Trophoblast cell (in vitro differentiated cells and primary cell): ENCODE measurements at regions not wholly inside any gene's neighbourhood (a gene's known extent, or its start where the extent isn't known, plus 50 kb on each side); places are given as distances from the start of the nearest gene placed in this dataset.

ENCODE experiments used
- DNase-seq, 2 donors: peaks; one replicate each; pipeline ENCODE4 v3.0.0-alpha.2; 2016
- H2AFZ ChIP-seq: 2 replicates; pipeline ENCODE4 v1.6.1; 2013; ENCODE audit warnings: low read length, moderate library complexity, mild to moderate bottlenecking; ENCODE audit not compliant: insufficient read depth, poor library complexity
- H2AK5ac ChIP-seq: 2 replicates; pipeline ENCODE4 v1.6.1; 2013; ENCODE audit warnings: mild to moderate bottlenecking, low read length
- H2BK120ac ChIP-seq: 2 replicates; pipeline ENCODE4 v1.6.1; 2013; ENCODE audit warnings: low read length, mild to moderate bottlenecking, moderate library complexity; ENCODE audit not compliant: insufficient read depth, poor library complexity
- H2BK12ac ChIP-seq: 2 replicates; pipeline ENCODE4 v1.6.1; 2013; ENCODE audit warnings: mild to moderate bottlenecking, low read length, moderate library complexity
- H2BK5ac ChIP-seq: 2 replicates; pipeline ENCODE4 v1.6.1; 2013; ENCODE audit warnings: low read length, low read depth, moderate library complexity, mild to moderate bottlenecking; ENCODE audit not compliant: poor library complexity
- H3K14ac ChIP-seq: 2 replicates; pipeline ENCODE4 v1.6.1; 2013; ENCODE audit warnings: mild to moderate bottlenecking, low read length
- H3K18ac ChIP-seq: 2 replicates; pipeline ENCODE4 v1.6.1; 2013; ENCODE audit warnings: mild to moderate bottlenecking, low read length
- H3K23ac ChIP-seq: 2 replicates; pipeline ENCODE4 v1.6.1; 2013; ENCODE audit warnings: low read length
- H3K27ac ChIP-seq: 2 replicates; pipeline ENCODE4 v1.5.1; 2013; ENCODE audit warnings: low read depth, mild to moderate bottlenecking, inconsistent platforms, low read length, moderate library complexity
- H3K27me3 ChIP-seq: 2 replicates; pipeline ENCODE4 v1.6.1; 2013; ENCODE audit warnings: inconsistent platforms, mild to moderate bottlenecking, low read length, moderate library complexity; ENCODE audit not compliant: insufficient read depth
- H3K36me3 ChIP-seq, 2 experiments: 1 replicate in 1 of 2; 2 replicates in 1 of 2; pipeline ENCODE4 v1.6.1; 2013; ENCODE audit warnings: low read length in 2 of 2, mild to moderate bottlenecking in 2 of 2, moderate library complexity in 1 of 2; ENCODE audit not compliant: insufficient read depth in 2 of 2, control insufficient read depth in 1 of 2
- H3K4ac ChIP-seq: 2 replicates; pipeline ENCODE4 v1.6.1; 2013; ENCODE audit warnings: low read depth, mild to moderate bottlenecking, low read length, moderate library complexity
- H3K4me1 ChIP-seq, 2 experiments: 1 replicate in 1 of 2; 2 replicates in 1 of 2; pipeline ENCODE4 v1.6.1; 2013; ENCODE audit warnings: low read length in 2 of 2, mild to moderate bottlenecking in 2 of 2, moderate library complexity in 1 of 2; ENCODE audit not compliant: insufficient read depth in 2 of 2, control insufficient read depth in 1 of 2
- H3K4me2 ChIP-seq: 2 replicates; pipeline ENCODE4 v1.6.1; 2013; ENCODE audit warnings: inconsistent platforms, mild to moderate bottlenecking, low read length, moderate library complexity
- H3K4me3 ChIP-seq: 2 replicates; pipeline ENCODE4 v1.5.1; 2013; ENCODE audit warnings: mild to moderate bottlenecking, low read depth, low read length, inconsistent platforms
- H3K79me1 ChIP-seq: one replicate; pipeline ENCODE4 v1.6.1; 2013; ENCODE audit warnings: low read length
- H3K79me2 ChIP-seq: 2 replicates; pipeline ENCODE4 v1.6.1; 2013; ENCODE audit warnings: low read length, mild to moderate bottlenecking; ENCODE audit not compliant: control insufficient read depth, insufficient read depth, poor library complexity
- H3K9ac ChIP-seq: 2 replicates; pipeline ENCODE4 v1.6.1; 2013; ENCODE audit warnings: mild to moderate bottlenecking, low read length
- H3K9me3 ChIP-seq: 2 replicates; pipeline ENCODE4 v1.6.1; 2013; ENCODE audit warnings: low read depth, mild to moderate bottlenecking, control low read depth, inconsistent platforms, low read length; ENCODE audit not compliant: insufficient read depth
- H4K12ac ChIP-seq: 2 replicates; pipeline ENCODE4 v1.6.1; 2013; ENCODE audit warnings: low read depth, mild to moderate bottlenecking, low read length, moderate library complexity
- H4K8ac ChIP-seq: 2 replicates; pipeline ENCODE4 v1.6.1; 2013; ENCODE audit warnings: low read depth, mild to moderate bottlenecking, low read length, moderate library complexity
- H4K91ac ChIP-seq: one replicate; pipeline ENCODE4 v1.6.1; 2013; ENCODE audit warnings: low read depth, mild to moderate bottlenecking, low read length, moderate library complexity
- WGBS: extraction: QIAGEN DNeasy Blood & Tissue Kit; methylation state at CpG from one replicate; pipeline ENCODE4 v1.1.7; 2013; ENCODE audit warnings: missing lambda C conversion rate; ENCODE audit not compliant: insufficient read length, insufficient coverage; ENCODE audit errors: extremely low coverage; 5-methylcytosine and 5-hydroxymethylcytosine counted together

- H2AFZ ChIP-seq: no peak overlapping the region
- H3K4me1 ChIP-seq: no peaks in the 10 kb centered on the region
- no peak overlapping the region for H4K91ac ChIP-seq
- H2BK120ac ChIP-seq: no peak overlapping the region
- no CpG with 5 or more reads among the region's 3 CpGs for WGBS
- no peak overlapping the region for H3K4ac ChIP-seq
- no peak overlapping the region for H4K8ac ChIP-seq
- H3K4me2 ChIP-seq: no peak overlapping the region
- no peak overlapping the region for H3K4me3 ChIP-seq
- H3K27me3 ChIP-seq: no peaks in the 10 kb centered on the region
- no peak overlapping the region for H3K9ac ChIP-seq
- no peak for DNase-seq
- H3K79me1 ChIP-seq: no peaks in the 10 kb centered on the region
- peaks cover 0 to 2% of the 10 kb centered on the region in 2 experiments for H3K36me3 ChIP-seq
- H2BK5ac ChIP-seq: no peak overlapping the region
- H3K14ac ChIP-seq: no peak overlapping the region
- H3K79me2 ChIP-seq: peaks cover 7% of the 10 kb centered on the region
- H2AK5ac ChIP-seq: no peak overlapping the region
- no peaks in the 10 kb centered on the region for H3K9me3 ChIP-seq
- no peak overlapping the region for H3K23ac ChIP-seq
- H4K12ac ChIP-seq: no peak overlapping the region
- H2BK12ac ChIP-seq: no peak overlapping the region
- H3K18ac ChIP-seq: no peak overlapping the region
- H3K27ac ChIP-seq: no peak overlapping the region
Observed at GRCh38 chr13:50075619-50076097, 60.4 kb downstream of the KCNRG start.

- Histone ChIP-seq H3K4me2 (no peak overlapping the region), H3K79me2 (peaks cover 17% of the 10 kb centered on the region), H2BK12ac (no peak overlapping the region), H3K4me1 (no peaks in the 10 kb centered on the region), H3K18ac (no peak overlapping the region), H3K9me3 (no peaks in the 10 kb centered on the region), H3K4me3 (no peak overlapping the region), H3K27me3 (no peaks in the 10 kb centered on the region), H3K36me3 (no peaks in the 10 kb centered on the region), H4K8ac (no peak overlapping the region), H2BK5ac (no peak overlapping the region), H4K91ac (no peak overlapping the region), H4K12ac (no peak overlapping the region), H3K14ac (no peak overlapping the region), H2BK120ac (no peak overlapping the region), H2AFZ (no peak overlapping the region), H3K27ac (no peak overlapping the region), H2AK5ac (no peak overlapping the region), H3K4ac (no peak overlapping the region), H3K23ac (no peak overlapping the region), H3K79me1 (peaks cover 8% of the 10 kb centered on the region), H3K9ac (no peak overlapping the region)
- WGBS: no CpG with 5 or more reads among the region's 1 CpG
- no peak for DNase-seq
Observed at GRCh38 chr13:50077431-50077830, 62.2 kb downstream of the KCNRG start.

DNA sequence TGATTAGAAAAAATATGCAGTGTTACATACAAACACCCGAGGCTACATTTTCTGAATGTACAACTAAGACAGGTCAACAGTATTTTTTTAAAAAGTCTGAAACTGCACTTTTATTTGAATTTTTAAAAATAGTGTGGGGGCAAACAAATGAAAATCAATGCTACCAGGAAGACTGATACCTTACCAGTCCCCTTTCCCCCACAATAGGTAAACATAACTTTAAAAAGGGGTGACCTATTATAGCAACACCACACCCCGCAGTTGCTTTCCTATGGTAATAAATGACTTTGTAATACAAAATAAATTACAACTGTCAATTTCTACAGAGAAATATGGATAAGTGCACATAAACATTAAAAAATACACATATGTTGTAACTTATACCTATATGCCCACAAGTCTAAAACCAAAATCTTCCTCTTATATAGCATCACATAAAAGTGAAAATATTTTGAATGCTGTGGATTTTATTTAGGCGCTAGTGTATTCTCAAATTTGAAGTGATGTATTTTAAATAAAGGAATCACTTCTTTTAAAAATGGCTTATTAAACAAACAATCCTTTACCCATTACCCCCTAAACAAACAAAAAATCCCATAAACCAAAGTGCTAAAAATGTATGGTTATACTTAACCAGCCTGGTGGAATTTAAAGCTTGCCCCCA, 63.1 kb downstream of the KCNRG start:
- no peaks in the 10 kb centered on the region for H3K4me1 ChIP-seq
- peaks cover 17% of the 10 kb centered on the region for H3K79me2 ChIP-seq
- H3K18ac ChIP-seq: no peak overlapping the region
- no peak overlapping the region for H3K23ac ChIP-seq
- H2BK120ac ChIP-seq: no peak overlapping the region
- H3K9me3 ChIP-seq: no peaks in the 10 kb centered on the region
- no peak overlapping the region for H3K4me2 ChIP-seq
- WGBS: no CpG with 5 or more reads among the region's 3 CpGs
- H3K9ac ChIP-seq: no peak overlapping the region
- DNase-seq: peak in 1 of 2 donors; percentile 17
- H2AK5ac ChIP-seq: no peak overlapping the region
- H3K4me3 ChIP-seq: no peak overlapping the region
- H3K14ac ChIP-seq: no peak overlapping the region
- H3K4ac ChIP-seq: no peak overlapping the region
- H4K91ac ChIP-seq: no peak overlapping the region
- no peaks in the 10 kb centered on the region for H3K27me3 ChIP-seq
- no peak overlapping the region for H4K8ac ChIP-seq
- H3K79me1 ChIP-seq: peaks cover 8% of the 10 kb centered on the region
- H2AFZ ChIP-seq: no peak overlapping the region
- no peak overlapping the region for H3K27ac ChIP-seq
- H2BK12ac ChIP-seq: no peak overlapping the region
- H2BK5ac ChIP-seq: no peak overlapping the region
- H3K36me3 ChIP-seq: no peaks in the 10 kb centered on the region
- H4K12ac ChIP-seq: no peak overlapping the region

DNA sequence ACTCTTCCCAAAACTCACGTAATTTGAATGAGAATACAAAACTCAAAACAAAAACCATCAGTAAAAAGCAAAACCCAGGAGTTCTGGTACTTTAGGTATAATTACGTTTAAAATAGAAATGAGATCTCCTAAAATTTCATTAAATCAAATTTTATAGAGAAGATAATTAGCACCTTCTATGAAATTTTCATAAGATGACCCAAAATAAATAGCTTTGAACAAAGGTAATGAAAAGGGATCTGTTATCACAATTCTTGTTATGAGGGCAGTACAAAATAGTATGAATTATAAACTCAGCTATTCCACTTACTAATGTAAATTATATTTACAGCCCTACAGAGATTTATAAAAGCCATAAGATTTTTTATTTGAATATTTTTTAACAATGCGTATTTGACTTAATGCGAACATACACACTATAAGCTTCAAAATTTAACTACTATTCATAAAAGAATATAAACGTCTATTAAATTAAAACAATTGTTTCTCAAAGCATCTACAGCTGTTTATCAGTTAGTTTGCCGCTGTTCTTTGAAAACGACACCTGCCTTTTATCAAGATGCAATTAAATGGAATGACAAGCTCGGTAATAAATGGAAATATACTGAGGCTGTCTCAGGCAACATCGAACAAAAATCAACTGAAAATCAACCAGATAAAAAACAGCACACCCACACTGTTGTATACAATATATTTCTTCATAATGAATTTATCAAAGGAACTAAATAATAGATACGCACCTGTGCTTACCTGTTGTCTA, 63.8 kb downstream of the KCNRG start:
- Histone ChIP-seq H2AK5ac (no peak overlapping the region), H3K9ac (no peak overlapping the region), H3K79me1 (peaks cover 8% of the 10 kb centered on the region), H4K91ac (no peak overlapping the region), H4K8ac (no peak overlapping the region), H4K12ac (no peak overlapping the region), H2AFZ (no peak overlapping the region), H3K14ac (no peak overlapping the region), H3K9me3 (no peaks in the 10 kb centered on the region), H3K18ac (no peak overlapping the region), H2BK120ac (no peak overlapping the region), H3K36me3 (no peaks in the 10 kb centered on the region), H2BK5ac (no peak overlapping the region), H3K23ac (no peak overlapping the region), H3K4ac (no peak overlapping the region), H3K27me3 (no peaks in the 10 kb centered on the region), H3K4me2 (no peak overlapping the region), H3K27ac (no peak overlapping the region), H3K4me3 (no peak overlapping the region), H2BK12ac (no peak overlapping the region), H3K4me1 (no peaks in the 10 kb centered on the region), H3K79me2 (peaks cover 17% of the 10 kb centered on the region)
- no peak for DNase-seq
- no CpG with 5 or more reads among the region's 10 CpGs for WGBS
